Right hindlimb (tissue), 1 donor: ENCODE measurements at regions not wholly inside any gene's neighbourhood (a gene's known extent, or its start where the extent isn't known, plus 50 kb on each side); places are given as distances from the start of the nearest gene placed in this dataset.
A peak's percentile ranks its signal among the peaks of the same experiment; 100 is the strongest.

Source experiments
- DNase-seq: peaks from one replicate; pipeline ENCODE4 v3.0.0-alpha.2; 2018

DNA sequence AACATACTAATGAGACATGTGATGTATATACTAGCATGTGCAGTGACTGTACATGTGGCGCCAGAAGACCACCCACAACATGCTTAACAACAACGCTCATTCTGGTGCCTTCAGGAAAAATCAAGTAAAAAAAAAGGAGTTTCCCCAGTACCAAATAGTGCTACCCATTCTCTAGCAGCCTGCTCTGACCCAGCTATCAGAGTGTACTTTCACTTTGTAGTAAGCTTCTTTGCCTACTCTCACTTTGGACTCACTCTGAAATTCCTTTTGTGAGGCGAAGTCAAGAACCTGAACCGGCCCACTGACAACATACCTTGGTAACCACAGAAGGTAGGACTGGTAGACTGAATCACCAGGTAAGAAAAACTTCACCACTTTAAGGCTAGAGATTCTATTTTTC is 1100.0 kb downstream of the GRIK2 start:
- no peak for DNase-seq

DNA sequence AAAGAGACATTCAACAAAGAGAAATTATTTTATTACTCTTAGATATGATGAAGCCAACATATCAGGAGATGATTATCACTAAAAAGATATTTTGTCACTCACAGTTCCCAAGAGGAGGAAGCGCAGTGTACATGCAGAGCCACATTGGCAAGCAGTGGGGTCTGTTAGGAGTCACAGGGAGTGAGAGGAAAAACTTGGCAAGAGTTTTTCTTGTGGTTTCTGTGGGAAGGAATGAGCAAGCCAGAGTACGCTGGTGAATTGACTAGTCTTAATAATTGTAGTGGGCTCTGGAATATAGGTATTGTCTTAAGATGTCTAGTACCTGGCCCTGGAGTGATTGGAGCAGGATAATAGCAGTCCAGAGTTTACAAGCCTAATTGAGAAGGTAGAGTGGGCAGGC is 1095.2 kb downstream of the GRIK2 start:
- DNase-seq = no peak

DNA sequence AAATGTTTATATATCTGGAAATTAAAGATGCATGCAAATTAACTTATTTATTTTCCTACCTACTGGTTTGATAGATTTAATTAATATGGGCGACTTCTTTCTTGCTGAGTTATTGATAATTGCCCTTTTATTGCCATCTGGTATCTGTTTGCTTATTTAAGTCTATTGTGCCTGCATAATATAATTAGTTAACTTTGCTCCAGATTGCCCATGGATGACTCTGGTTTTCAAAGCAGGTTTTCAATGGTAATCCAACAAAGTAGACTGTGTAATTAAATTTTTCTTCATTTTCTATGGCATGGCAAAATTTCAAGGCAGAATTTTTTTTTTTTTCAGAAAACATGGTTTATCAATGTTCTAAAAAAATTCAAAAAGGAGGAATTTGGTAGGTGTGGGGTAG is 1092.0 kb downstream of the GRIK2 start:
- DNase-seq = no peak

DNA sequence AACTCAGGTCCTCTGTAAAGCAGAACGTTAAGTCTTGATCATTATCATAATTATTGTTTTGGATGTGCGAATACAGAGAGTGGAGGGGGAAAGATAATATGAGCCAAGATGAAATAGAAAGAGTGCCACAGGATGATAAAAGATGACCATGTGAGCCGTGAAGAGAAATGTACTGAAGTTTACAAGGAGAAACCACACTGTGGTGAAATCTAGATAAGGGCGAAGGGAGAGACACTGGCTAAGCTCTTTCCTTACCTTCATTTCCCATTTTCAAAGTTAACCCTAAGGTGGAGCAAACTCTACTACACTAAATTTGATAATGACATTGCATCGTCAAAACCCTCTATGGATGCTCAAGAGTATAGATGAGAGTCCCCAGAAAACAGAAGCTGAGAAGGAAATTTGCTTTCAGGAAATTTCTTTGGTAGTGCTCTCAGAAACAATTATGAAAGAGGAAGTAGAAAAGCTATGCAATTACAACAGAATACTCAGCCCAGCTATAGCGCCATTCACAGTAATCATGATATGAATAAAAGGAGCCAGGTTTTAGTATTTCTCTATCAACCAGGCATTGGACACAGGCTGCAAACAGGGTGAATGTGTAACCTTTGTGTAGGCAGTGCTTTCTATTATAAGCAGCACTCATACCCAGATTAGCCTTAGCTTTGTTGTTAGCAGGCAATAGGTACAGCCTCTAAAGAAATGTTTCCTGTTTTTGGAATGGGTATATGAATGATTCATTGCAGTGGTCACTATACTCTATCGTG is 1080.7 kb downstream of the GRIK2 start:
- DNase-seq = no peak

DNA sequence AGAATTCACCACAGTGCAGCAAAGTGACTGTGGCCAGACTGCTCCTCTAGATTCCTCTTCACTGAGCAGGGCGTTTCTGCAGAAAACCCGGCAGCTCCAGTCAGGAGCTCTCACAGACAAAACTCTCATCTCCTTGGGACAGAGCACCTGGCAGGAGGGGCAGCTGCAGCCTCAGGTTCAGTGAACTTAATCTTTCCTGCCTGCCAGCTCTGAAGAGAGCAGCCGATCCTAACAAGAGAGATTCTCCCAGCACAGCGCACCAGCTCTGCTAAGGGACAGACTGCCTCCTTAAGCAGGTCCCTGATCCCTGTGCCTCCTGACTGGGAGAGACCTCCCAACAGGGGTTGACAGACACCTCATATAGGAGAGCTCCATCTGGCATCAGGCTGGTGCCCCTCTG is 1065.5 kb downstream of the GRIK2 start:
- no peak for DNase-seq

DNA sequence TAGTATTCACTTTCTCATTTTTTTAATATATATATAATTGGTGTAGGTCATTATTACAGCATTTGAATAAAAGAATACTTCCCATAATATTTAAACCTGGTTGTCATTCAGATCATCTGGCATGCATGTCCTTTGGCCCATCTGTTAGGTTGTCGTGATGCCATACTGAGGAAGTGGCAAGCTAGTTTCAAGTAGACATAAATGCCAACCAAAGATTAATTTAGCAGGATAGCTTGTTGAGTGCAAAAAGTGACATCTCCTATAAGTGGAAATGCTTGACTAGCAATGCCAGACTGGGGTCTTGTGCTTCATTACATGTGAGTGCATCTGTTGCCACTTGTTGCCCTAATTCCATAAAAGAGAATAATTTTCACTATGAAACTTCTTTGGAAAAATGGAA is 1044.7 kb downstream of the GRIK2 start:
- no peak for DNase-seq

DNA sequence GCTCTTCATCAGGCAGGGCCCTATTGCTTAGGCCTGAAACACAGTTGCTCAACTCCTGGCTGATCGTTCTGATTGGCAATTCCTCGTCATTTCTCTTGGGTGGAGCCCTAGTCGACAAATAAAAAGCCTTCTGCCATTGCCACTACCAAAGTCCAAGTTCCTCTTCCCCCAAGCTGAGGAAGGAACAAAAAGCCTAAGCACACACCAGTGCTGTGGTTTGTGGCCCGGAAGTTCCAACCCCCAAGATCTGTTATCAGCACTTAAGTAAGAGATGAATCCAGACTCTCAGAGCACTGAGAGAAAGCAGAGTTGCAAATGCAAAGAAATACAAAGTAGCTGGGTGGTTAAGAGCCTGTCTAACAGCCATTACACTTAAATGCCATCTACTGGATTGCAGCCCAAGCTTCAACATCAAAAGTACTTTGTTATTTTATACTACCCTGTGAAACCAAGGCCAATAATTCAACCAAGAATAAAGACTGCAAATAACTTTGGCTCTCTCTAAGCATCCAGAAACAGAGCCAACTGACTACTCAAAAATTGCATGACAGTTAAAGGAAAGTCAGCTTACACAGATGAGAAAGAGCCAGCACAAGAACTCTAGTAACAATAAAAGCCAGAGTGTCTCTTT is 1024.0 kb downstream of the GRIK2 start:
- DNase-seq = no peak

DNA sequence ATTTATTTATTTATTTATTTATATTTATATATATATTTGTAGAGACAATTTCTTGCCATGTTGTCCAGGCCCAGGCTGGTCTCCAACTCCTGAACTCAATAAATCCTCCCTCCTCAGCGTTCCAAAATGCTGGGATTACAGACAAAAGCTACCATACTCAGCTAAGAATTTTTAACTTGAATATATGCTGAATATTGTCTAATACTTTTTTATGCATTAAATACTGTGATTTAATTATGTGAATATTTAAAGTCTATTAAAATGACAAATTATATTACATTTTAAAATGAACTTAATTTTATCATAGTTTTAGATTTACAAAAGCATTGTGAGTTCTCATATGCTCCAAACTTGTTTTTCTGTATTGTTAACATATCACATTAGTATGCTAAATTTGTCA is 1022.4 kb downstream of the GRIK2 start:
- DNase-seq = no peak

DNA sequence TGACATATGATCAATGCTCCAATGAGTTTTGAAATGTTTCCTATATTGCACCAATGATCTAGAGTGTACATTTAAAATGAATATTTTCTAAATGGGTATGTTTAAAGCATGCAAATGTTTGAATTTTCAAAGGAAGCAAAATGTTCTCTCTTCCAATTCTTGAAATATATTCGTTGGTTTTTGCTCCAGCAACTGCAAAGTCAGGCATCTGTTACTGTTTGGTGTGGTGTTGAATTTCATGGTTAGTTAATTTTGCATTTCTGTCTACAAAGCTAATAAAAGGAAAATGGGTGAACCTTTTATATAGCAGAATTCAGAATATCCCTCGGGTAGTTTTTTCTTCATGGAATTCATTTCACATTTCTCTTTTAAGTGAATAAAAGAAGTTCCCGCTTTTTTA is 1018.3 kb downstream of the GRIK2 start:
- DNase-seq = no peak

DNA sequence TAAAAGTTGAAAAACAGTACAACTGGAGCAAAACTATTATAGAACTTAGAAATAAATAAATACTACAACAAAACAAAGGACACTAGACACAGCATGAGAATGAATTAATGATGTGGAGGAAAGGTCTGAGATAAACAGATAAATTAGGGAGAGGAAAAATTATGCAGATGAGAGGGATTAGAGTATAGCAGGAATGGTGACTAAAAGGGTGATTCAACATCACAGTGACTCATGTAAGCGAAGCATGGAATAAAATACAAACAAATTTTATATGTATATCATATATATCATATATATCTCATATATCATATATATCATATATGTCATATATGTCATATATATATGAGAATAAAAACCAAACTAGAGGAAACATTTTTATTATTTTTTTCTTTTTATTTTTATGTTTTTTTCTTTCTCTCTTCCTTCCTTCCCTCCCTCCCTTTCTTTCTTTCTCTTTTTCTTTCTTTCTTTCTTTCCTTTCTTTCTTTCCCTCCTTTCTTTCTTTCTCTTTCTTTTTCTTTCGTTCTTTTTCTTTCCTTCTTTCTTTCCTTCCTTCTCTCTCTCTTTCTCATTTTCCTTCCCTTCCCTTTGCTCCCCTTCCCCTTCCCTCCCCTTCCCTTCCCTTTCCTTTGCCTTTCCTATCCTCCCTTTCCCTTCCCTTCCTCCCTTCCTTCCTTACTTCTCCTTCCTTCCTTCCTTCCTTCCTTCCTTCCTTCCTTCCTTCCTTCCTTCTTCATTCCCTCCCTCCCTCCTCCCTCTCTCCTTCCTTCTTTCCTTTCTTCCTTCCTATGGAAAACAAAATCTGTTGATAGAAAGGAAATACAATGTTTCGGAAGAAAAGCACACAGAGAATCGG is 1014.6 kb downstream of the GRIK2 start:
- no peak for DNase-seq

DNA sequence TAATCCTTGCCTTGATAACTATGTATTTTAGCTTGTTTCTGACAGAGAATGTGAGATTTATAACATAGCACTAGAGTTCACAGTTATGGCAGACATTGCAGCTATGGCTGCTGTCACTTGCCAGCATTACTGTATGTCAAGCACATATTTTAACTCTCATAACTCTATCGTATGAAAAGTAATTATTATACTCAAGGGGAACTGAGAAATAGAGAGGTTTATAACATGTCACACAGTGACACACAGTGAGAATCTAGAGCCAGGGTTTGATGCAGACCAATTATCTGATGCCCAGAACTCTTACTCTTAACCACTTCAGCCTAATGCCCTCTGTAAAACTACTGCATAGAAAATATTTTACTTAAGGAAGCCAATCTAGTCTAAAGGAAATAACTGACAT is 1012.4 kb downstream of the GRIK2 start:
- no peak for DNase-seq

DNA sequence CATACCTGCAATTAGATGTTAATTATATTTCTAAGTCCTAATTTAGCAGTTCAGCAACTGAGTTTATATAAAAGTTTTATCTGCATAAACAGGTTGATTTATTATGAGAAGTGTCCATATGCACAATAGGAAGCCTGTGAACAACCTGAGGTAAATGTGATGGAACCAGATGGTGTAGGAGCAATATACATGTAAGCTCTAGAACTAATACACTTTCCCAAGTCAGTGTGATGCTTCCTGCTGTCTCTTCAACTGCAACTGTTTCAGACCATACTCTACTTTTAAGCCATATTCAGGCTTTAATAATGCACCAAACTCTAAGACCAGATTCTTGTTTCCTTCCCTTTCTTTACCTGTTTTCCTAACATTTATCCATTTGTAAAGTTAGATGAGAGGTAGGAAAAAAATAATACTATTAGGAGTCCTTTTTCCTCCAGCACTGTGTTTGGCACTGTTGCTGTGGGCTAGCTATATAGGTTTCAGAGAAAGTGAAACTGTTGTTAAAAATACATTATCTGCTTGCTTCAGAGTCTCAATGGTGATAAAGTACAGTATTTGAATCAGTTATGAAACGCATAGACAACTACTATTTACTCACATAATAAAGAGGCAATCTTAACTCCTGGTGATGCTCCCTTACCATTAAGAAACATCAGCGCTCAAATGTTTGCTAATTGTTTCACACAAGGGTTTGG is 1009.3 kb downstream of the GRIK2 start:
- DNase-seq = no peak

DNA sequence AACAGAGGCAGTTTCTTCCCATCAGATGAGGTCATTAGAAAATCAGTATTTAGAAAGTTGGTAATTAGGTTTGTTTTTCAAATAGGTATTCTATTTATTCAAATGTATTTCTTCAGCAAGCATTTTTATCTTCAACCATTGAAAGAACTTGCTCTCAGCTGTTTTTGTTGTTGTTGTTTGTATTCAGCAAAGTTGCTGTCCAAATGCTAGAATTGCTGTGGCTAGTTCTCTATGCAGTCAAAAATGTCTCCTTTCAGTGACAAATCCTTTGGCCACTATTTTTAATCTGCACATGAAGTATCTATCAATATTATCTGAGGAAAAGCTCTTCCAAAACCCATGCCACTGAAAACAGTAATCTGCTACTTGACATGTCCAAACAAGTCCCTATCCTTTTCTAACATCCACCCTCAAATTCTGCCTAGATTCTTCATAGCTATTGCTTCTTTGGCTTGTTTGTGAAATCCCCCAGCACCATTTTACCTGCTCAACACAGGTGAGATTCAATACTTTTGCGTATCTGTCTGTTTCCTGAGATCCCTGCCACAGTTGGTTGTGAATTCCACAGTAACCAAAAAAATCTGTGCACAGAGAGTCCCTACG is 1005.4 kb downstream of the GRIK2 start:
- no peak for DNase-seq

DNA sequence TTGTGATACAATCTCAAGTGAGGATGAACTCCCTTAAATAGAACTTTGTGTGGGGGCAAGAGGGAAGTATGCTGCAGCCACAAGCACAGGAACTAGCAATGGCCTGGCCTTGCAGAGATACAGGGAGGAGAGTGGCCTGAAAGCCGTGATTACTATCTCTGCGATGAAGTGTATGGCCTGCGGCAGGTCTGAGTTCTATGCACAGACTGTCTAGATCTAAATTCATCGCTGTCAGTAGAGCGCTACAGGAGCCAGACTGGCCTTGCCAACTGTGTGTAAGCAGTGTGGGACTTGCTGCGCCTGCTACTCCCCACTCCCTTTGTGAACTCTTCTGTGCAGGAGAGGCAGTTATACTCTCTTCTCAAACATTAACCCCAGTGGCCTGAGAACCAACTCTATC is 997.0 kb downstream of the GRIK2 start:
- DNase-seq = no peak

DNA sequence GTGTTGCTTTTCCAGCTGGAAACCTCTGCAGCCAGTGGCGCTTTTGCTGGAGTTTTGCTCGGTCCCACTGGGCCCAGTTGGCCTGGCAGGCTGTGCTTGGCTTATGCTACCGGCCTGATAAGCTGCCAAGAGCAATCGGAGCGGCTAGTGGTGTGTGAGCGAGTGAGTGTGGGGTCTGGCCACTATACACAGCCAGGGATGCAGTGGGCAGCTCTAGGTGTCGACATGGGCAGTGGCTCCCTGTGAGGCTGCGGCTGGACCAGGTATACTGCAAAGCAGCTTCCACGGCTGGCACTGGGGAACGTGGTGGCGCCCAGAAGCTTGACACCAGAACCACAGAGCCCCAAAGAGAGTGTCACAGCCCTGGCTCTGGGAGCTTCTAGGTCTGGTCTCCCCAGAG is 996.5 kb downstream of the GRIK2 start:
- DNase-seq = peak; percentile 19

DNA sequence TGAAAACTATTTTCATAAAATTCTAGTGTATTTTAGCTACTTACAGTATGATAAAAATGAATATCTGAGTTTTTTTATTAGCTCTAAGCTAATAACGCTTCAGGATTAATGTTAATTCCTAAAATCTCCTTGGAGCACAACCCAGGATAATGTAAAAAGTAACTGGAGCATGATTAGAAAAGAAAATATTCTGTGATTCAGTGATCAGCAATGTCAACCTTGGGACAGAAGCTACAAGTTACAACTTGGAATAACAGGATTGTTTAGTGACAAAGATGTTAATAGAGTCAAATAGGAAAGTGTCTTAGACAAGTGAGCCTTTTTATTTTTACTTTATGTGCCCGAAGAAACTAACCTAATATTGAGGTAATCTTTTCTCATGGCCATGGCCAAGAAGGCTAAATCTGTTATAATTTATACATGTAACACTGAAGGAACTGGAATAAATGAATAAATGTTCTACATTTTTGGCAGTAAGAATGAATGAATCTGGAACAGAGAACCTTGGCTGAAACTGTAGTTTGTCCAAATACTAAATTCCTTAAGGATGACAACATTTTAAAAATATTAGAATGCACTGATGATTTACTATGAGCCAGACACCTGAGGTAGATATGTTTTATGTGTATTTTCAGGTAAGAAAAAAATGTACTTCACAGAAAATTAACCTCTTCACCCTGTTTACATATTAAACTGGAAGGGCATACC is 994.0 kb downstream of the GRIK2 start:
- DNase-seq = no peak

DNA sequence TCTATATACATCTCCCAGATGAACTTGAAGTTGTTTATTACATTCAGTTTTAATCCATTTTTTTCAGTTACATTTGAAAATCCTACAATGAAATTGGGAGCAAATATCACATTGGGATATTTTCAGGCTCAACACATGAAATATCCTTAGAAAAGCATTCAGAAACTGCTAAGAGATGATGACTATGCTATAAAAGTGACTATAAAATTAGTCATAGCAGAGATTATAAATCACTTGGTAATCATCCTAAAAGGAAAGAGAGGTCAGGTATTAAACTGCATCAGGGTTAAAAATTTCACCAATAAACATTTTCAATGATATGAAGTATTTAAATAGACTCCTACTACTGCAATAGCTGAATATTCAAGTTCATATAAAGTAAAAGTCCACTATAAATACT is 987.7 kb downstream of the GRIK2 start:
- DNase-seq = no peak

DNA sequence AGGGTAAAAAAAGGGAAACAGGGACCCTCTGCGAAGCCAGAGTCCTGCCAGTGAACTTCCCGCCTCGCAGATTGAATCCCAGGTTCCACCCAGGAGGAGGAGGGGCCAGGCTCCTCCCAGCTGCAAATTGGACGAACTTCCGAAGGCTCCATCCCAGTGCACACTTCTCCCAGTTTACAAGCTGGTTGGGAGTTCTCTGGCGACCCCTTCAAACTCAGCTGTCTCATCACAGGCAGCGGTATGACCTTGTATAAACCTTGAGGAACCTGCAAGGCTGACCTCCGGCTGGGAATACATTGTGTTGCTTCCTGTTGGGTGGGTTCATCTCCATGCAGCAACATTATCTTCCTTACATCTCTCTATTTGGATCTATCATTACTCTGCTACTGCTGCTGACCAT is 962.7 kb downstream of the GRIK2 start:
- no peak for DNase-seq

DNA sequence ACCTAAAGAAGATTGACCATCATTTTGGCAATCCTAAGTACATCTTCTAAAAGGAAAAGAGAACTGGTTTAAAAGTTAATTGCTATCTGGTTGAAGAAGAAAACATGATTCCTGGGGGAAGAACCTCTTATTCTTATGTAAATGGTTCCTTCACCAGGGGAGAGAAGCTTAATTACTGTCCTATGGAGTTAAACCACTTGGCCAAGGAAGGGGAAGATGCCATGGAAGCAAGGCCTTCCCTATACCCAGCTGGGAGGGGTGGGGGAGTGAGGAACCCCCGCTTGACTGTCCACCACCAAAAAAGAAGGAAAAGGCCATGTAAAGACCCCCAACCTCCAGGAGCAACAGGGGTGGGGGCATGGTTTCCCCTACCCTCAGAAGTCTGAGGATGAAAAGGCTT is 962.1 kb downstream of the GRIK2 start:
- no peak for DNase-seq

DNA sequence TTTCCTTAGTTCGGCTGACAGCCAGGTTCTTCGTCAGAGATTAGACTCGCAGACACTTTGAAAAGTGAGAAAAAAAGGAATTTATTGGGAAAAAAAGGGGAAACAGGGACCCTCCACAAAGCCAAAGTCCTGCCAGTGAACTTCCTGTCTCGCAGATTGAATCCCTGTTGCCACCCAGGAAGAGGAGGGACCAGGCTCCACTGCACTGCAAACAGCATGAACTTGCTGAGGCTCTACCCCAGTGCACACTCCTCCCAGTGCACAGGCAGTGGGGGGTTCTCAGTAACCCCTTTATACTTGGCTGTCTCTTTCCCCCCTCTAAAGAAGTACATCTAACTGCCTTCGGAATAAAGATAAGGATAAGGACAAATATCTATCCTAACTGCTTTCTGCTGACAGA is 959.0 kb downstream of the GRIK2 start:
- no peak for DNase-seq

DNA sequence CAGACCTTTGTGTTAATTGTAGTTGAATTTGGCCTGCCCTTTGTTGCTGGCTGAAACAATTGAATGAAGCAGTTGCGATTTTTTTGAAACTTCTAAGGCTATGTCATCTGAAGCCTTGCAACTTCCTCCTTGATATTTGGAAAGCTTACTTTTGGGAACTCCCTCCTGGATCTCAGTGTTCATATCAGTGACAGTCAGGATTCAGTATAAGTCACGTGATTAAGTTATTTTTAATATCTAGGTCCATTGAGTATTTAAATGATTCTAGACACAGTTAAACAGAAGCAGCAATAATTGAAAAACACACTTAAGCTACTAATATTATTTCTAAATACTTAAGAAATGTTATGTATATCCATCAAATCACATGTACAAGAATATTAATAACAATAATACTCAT is 951.3 kb downstream of the GRIK2 start:
- no peak for DNase-seq

DNA sequence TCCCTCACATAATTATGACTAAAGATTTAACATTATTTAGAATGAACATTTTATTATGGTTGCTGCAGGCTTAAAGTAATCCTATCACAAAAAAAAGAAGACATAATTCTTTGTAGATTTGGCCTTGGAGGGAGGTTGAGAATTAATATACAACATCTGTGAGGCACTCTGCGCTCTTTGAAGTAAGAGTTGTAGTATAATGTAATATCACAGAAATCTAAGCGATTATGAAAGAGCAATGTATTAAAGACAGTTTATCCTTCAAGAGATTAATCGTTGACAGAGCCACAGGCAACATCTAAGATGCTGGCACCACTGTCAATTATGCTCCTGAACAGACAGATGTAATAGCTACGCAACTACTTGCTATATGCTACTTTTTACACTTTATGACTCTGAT is 946.8 kb downstream of the GRIK2 start:
- no peak for DNase-seq
